Liver (tissue), 8 donors: ENCODE measurements at regions not wholly inside any gene's neighbourhood (a gene's known extent, or its start where the extent isn't known, plus 50 kb on each side); places are given as distances from the start of the nearest gene placed in this dataset.

Experiments
- DNase-seq: peaks from one replicate; pipeline ENCODE4 v3.0.0-alpha.2; 2017; ENCODE audit warnings: low spot score
- H3K27ac ChIP-seq, 2 donors: one replicate each; pipeline ENCODE4 v1.7.0; 2013; ENCODE audit warnings: inconsistent platforms in 2 of 2, low read length in 2 of 2, control low read depth in 1 of 2, low read depth in 1 of 2, mild to moderate bottlenecking in 1 of 2
- H3K27me3 ChIP-seq, 4 donors: one replicate each; pipeline versions ENCODE4 v1.6.1 to v1.7.0; 2013; ENCODE audit warnings: low read length in 3 of 4, inconsistent platforms in 1 of 4, mild to moderate bottlenecking in 1 of 4, moderate library complexity in 1 of 4; ENCODE audit not compliant: control insufficient read depth in 4 of 4, insufficient read depth in 4 of 4
- H3K36me3 ChIP-seq, 4 donors: one replicate each; pipeline versions ENCODE4 v1.6.1 to v1.7.0; 2013; ENCODE audit warnings: low read length in 3 of 4, mild to moderate bottlenecking in 3 of 4, low read depth in 1 of 4, moderate library complexity in 1 of 4; ENCODE audit not compliant: control insufficient read depth in 4 of 4, insufficient read depth in 3 of 4
- H3K4me1 ChIP-seq, 4 donors: one replicate each; pipeline versions ENCODE4 v1.6.1 to v1.7.0; 2013; ENCODE audit warnings: low read length in 3 of 4, mild to moderate bottlenecking in 3 of 4, moderate library complexity in 1 of 4; ENCODE audit not compliant: control insufficient read depth in 4 of 4, insufficient read depth in 4 of 4
- H3K4me3 ChIP-seq, 3 donors: one replicate each; pipeline versions ENCODE4 v1.6.1 to v1.7.0; 2013; ENCODE audit warnings: low read length in 3 of 3, control low read depth in 1 of 3, low read depth in 1 of 3, mild to moderate bottlenecking in 1 of 3
- H3K9ac ChIP-seq, 2 donors: one replicate each; pipeline ENCODE4 v1.7.0; 2013; ENCODE audit warnings: low read length in 2 of 2, mild to moderate bottlenecking in 2 of 2, moderate library complexity in 2 of 2, control low read depth in 1 of 2, low read depth in 1 of 2
- H3K9me3 ChIP-seq, 4 donors: one replicate each; pipeline versions ENCODE4 v1.6.1 to v1.7.0; 2013; ENCODE audit warnings: low read length in 3 of 4; ENCODE audit not compliant: control insufficient read depth in 4 of 4
- FOXA2 ChIP-seq: IDR thresholded peaks from 2 replicates; pipeline ENCODE4 v1.6.1; 2016; ENCODE audit warnings: antibody characterized with exemption
- HNF4G ChIP-seq: IDR thresholded peaks from 2 replicates; pipeline ENCODE4 v1.6.1; 2016; ENCODE audit warnings: antibody characterized with exemption
- MAX ChIP-seq: IDR thresholded peaks from 2 replicates; pipeline ENCODE4 v1.6.1; 2016; ENCODE audit warnings: antibody characterized with exemption
- RAD21 ChIP-seq, 2 donors: IDR thresholded peaks; 2 replicates each; pipeline ENCODE4 v1.6.1; 2016; ENCODE audit warnings: antibody characterized with exemption in 2 of 2, mild to moderate bottlenecking in 2 of 2
- RXRA ChIP-seq, 2 donors: IDR thresholded peaks; 2 replicates each; pipeline ENCODE4 v1.6.1; 2017 to 2018; ENCODE audit warnings: antibody characterized with exemption in 2 of 2, mild to moderate bottlenecking in 1 of 2
- SP1 ChIP-seq: IDR thresholded peaks from 2 replicates; pipeline ENCODE4 v1.6.1; 2018; ENCODE audit warnings: antibody characterized with exemption, mild to moderate bottlenecking
- YY1 ChIP-seq: IDR thresholded peaks from 2 replicates; pipeline ENCODE4 v1.6.1; 2016; ENCODE audit warnings: antibody characterized with exemption, mild to moderate bottlenecking
- WGBS: extraction: QIAGEN DNeasy Blood & Tissue Kit; methylation state at CpG from one replicate; pipeline ENCODE4 v1.1.7; 2013; 5-methylcytosine and 5-hydroxymethylcytosine counted together
- TF ChIP-seq, protein P1 (sequence below): IDR thresholded peaks from 2 replicates; pipeline ENCODE4 v1.6.1; 2016; ENCODE audit warnings: antibody characterized with exemption, mild to moderate bottlenecking
- TF ChIP-seq, protein P2 (sequence below): IDR thresholded peaks from 2 replicates; pipeline ENCODE4 v1.6.1; 2016; ENCODE audit warnings: antibody characterized with exemption
- TF ChIP-seq, protein P3 (sequence below): IDR thresholded peaks from 2 replicates; pipeline ENCODE4 v1.6.1; 2016; ENCODE audit warnings: antibody characterized with exemption
- TF ChIP-seq, protein P4 (sequence below): fragments of 150-350 bp; IDR thresholded peaks from 2 replicates; pipeline ENCODE4 v1.5.1; 2017; ENCODE audit warnings: improper control_type of control experiment, low read depth, low read length; ENCODE audit not compliant: missing input control
- donor health status: healthy.
- donor health status: healthy.
- donor health status: healthy.
- donor health status: healthy.
- donor health status: healthy.

- Histone ChIP-seq H3K27ac (no peak overlapping the region), H3K27me3 (no peaks in the 10 kb centered on the region), H3K36me3 (no peaks in the 10 kb centered on the region), H3K9ac (no peak overlapping the region), H3K4me3 (no peak overlapping the region), H3K4me1 (no peaks in the 10 kb centered on the region), H3K9me3 (no peaks in the 10 kb centered on the region)
- TF ChIP-seq, protein P1, sequence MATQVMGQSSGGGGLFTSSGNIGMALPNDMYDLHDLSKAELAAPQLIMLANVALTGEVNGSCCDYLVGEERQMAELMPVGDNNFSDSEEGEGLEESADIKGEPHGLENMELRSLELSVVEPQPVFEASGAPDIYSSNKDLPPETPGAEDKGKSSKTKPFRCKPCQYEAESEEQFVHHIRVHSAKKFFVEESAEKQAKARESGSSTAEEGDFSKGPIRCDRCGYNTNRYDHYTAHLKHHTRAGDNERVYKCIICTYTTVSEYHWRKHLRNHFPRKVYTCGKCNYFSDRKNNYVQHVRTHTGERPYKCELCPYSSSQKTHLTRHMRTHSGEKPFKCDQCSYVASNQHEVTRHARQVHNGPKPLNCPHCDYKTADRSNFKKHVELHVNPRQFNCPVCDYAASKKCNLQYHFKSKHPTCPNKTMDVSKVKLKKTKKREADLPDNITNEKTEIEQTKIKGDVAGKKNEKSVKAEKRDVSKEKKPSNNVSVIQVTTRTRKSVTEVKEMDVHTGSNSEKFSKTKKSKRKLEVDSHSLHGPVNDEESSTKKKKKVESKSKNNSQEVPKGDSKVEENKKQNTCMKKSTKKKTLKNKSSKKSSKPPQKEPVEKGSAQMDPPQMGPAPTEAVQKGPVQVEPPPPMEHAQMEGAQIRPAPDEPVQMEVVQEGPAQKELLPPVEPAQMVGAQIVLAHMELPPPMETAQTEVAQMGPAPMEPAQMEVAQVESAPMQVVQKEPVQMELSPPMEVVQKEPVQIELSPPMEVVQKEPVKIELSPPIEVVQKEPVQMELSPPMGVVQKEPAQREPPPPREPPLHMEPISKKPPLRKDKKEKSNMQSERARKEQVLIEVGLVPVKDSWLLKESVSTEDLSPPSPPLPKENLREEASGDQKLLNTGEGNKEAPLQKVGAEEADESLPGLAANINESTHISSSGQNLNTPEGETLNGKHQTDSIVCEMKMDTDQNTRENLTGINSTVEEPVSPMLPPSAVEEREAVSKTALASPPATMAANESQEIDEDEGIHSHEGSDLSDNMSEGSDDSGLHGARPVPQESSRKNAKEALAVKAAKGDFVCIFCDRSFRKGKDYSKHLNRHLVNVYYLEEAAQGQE: no peak
- DNase-seq: no peak
Observed at GRCh38 chr1:193340331-193340730, 153.9 kb upstream of the B3GALT2 start.

DNA sequence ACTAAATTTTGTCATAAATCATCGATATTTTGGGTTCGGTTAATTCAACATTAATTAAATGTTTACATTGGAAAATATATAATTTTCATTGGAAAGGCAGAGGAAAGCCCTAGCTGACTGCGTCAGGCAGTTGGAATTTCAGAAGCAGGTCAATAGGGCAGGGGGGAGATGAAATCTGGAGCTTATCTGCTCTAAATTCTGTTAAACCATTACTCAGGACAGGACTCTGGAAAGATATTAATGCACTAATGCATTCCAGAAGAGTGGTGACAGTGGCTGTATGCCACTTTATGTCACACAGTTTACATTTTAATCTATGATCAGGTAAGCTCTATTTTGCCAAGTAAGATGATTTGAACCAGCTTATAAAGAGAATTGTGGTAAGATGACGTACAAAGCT, 153.0 kb upstream of the B3GALT2 start:
- H3K27me3 ChIP-seq: no peaks in the 10 kb centered on the region
- TF ChIP-seq RXRA (IDR thresholded peaks at IDR 0.05): no peak
- no peak overlapping the region for H3K9ac ChIP-seq
- H3K9me3 ChIP-seq: no peaks in the 10 kb centered on the region
- 87% methylated on average over 4 of the region's 4 CpGs for WGBS
- H3K36me3 ChIP-seq: no peaks in the 10 kb centered on the region
- no peak for DNase-seq
- no peak overlapping the region for H3K4me3 ChIP-seq
- H3K27ac ChIP-seq: no peak overlapping the region
- no peaks in the 10 kb centered on the region for H3K4me1 ChIP-seq

DNA sequence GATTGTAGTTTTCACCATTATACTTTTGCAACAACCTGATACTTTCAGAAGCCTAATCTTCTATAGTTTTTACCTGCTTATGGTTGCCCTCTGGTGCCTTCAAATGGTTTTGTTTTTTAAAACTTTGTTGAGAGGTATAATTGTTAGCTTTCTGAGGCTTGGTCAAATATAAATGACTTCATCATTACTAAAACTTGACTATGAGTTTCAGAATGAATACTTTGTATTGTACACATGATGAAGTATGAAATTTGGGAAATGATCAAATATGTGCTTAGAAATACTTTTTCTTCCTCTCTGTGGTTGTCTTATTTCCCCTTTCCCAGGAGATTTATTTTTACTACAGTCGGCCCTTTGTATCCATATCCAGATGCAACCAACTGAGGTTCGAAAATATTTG, 151.8 kb upstream of the B3GALT2 start:
- no peaks in the 10 kb centered on the region for H3K36me3 ChIP-seq
- no peaks in the 10 kb centered on the region for H3K4me1 ChIP-seq
- H3K27me3 ChIP-seq: no peaks in the 10 kb centered on the region
- no peak overlapping the region for H3K27ac ChIP-seq
- TF ChIP-seq, protein P2, sequence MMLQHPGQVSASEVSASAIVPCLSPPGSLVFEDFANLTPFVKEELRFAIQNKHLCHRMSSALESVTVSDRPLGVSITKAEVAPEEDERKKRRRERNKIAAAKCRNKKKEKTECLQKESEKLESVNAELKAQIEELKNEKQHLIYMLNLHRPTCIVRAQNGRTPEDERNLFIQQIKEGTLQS: no peak
- TF ChIP-seq, protein P3, sequence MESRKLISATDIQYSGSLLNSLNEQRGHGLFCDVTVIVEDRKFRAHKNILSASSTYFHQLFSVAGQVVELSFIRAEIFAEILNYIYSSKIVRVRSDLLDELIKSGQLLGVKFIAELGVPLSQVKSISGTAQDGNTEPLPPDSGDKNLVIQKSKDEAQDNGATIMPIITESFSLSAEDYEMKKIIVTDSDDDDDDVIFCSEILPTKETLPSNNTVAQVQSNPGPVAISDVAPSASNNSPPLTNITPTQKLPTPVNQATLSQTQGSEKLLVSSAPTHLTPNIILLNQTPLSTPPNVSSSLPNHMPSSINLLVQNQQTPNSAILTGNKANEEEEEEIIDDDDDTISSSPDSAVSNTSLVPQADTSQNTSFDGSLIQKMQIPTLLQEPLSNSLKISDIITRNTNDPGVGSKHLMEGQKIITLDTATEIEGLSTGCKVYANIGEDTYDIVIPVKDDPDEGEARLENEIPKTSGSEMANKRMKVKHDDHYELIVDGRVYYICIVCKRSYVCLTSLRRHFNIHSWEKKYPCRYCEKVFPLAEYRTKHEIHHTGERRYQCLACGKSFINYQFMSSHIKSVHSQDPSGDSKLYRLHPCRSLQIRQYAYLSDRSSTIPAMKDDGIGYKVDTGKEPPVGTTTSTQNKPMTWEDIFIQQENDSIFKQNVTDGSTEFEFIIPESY: no peak
- TF ChIP-seq RAD21 (IDR thresholded peaks at IDR 0.05): peak; percentile 9 to 12
- no peak for TF ChIP-seq FOXA2
- no peak overlapping the region for H3K4me3 ChIP-seq
- no peak for DNase-seq
- WGBS: 72% methylated on average over 2 of the region's 2 CpGs
- H3K9ac ChIP-seq: no peak overlapping the region
- H3K9me3 ChIP-seq: peaks cover 0 to 3% (median 0%) of the 10 kb centered on the region in 4 donors

GRCh38 chr1:193335806-193336428, 149.5 kb upstream of the B3GALT2 start:
- H3K9ac ChIP-seq: no peak overlapping the region
- no peak overlapping the region for H3K4me3 ChIP-seq
- no peak overlapping the region for H3K27ac ChIP-seq
- H3K9me3 ChIP-seq: peaks cover 0 to 4% (median 0%) of the 10 kb centered on the region in 4 donors
- WGBS: 62% methylated on average over 1 of the region's 1 CpG
- no peaks in the 10 kb centered on the region for H3K27me3 ChIP-seq
- no peaks in the 10 kb centered on the region for H3K4me1 ChIP-seq
- no peak for DNase-seq
- no peaks in the 10 kb centered on the region for H3K36me3 ChIP-seq
- no peak for TF ChIP-seq YY1
- TF ChIP-seq, protein P4, sequence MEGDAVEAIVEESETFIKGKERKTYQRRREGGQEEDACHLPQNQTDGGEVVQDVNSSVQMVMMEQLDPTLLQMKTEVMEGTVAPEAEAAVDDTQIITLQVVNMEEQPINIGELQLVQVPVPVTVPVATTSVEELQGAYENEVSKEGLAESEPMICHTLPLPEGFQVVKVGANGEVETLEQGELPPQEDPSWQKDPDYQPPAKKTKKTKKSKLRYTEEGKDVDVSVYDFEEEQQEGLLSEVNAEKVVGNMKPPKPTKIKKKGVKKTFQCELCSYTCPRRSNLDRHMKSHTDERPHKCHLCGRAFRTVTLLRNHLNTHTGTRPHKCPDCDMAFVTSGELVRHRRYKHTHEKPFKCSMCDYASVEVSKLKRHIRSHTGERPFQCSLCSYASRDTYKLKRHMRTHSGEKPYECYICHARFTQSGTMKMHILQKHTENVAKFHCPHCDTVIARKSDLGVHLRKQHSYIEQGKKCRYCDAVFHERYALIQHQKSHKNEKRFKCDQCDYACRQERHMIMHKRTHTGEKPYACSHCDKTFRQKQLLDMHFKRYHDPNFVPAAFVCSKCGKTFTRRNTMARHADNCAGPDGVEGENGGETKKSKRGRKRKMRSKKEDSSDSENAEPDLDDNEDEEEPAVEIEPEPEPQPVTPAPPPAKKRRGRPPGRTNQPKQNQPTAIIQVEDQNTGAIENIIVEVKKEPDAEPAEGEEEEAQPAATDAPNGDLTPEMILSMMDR: no peak
- no peak for TF ChIP-seq SP1
- no peak for TF ChIP-seq HNF4G
- TF ChIP-seq, protein P1: no peak
- no peak for TF ChIP-seq MAX
